Progenitor cell of endocrine pancreas (in vitro differentiated cells): ENCODE measurements at regions not wholly inside any gene's neighbourhood (a gene's known extent, or its start where the extent isn't known, plus 50 kb on each side); places are given as distances from the start of the nearest gene placed in this dataset.

Experiments used
- DNase-seq: peaks from one replicate; pipeline ENCODE4 v3.0.0; 2021; ENCODE audit warnings: low spot score; ENCODE audit not compliant: unreplicated experiment
- H3K27ac Mint-ChIP-seq: 2 replicates; pipeline ENCODE4 v1.8.0; 2021; ENCODE audit warnings: mild to moderate bottlenecking, moderate library complexity, mixed read lengths
- H3K27me3 Mint-ChIP-seq: 2 replicates; pipeline ENCODE4 v1.8.0; 2021; ENCODE audit warnings: mixed read lengths
- H3K36me3 Mint-ChIP-seq: 2 replicates; pipeline ENCODE4 v1.8.0; 2022; ENCODE audit warnings: mixed read lengths; ENCODE audit not compliant: insufficient read depth
- H3K4me1 Mint-ChIP-seq: 2 replicates; pipeline ENCODE4 v1.8.0; 2021; ENCODE audit warnings: low read depth, mixed read lengths
- H3K4me3 Mint-ChIP-seq: 2 replicates; pipeline ENCODE4 v1.8.0; 2021; ENCODE audit warnings: low read depth, mild to moderate bottlenecking, moderate library complexity, mixed read lengths
- H3K9me3 Mint-ChIP-seq: 2 replicates; pipeline ENCODE4 v1.8.0; 2021; ENCODE audit warnings: low read depth, mixed read lengths
- CTCF ChIP-seq: fragments of 200-600 bp; sonication (generic); IDR thresholded peaks from one replicate; pipeline ENCODE4 v1.5.0; 2021; ENCODE audit warnings: antibody characterized with exemption, mild to moderate bottlenecking; ENCODE audit not compliant: unreplicated experiment

- H3K9me3 Mint-ChIP-seq, result peaks cover 16% of the 10 kb centered on the region
- H3K4me1 Mint-ChIP-seq, result no peaks in the 10 kb centered on the region
- no peak overlapping the region for H3K27ac Mint-ChIP-seq
- H3K27me3 Mint-ChIP-seq, result no peaks in the 10 kb centered on the region
- H3K36me3 Mint-ChIP-seq, result peaks cover 2% of the 10 kb centered on the region
- H3K4me3 Mint-ChIP-seq, result no peak overlapping the region
- no peak for TF ChIP-seq CTCF
- no peak for DNase-seq
Measured at GRCh38 chr1:118364882-118365281, 179.9 kb upstream of the SPAG17 start.

- Mint-ChIP-seq H3K27me3 (no peaks in the 10 kb centered on the region), H3K4me3 (no peak overlapping the region), H3K4me1 (no peaks in the 10 kb centered on the region), H3K36me3 (peaks cover 2% of the 10 kb centered on the region), H3K9me3 (peaks cover 16% of the 10 kb centered on the region), H3K27ac (no peak overlapping the region)
- no peak for DNase-seq
- no peak for TF ChIP-seq CTCF
Measured at GRCh38 chr1:118363396-118363795, 178.4 kb upstream of the SPAG17 start.

GRCh38 chr1:118360817-118361216, 175.8 kb upstream of the SPAG17 start:
- Mint-ChIP-seq H3K27ac (no peak overlapping the region), H3K4me1 (no peaks in the 10 kb centered on the region), H3K9me3 (peaks cover 17% of the 10 kb centered on the region), H3K36me3 (peaks cover 2% of the 10 kb centered on the region), H3K4me3 (no peak overlapping the region), H3K27me3 (no peaks in the 10 kb centered on the region)
- no peak for DNase-seq
- TF ChIP-seq CTCF, result no peak

- TF ChIP-seq CTCF, result no peak
- Mint-ChIP-seq H3K27me3 (no peaks in the 10 kb centered on the region), H3K4me1 (no peaks in the 10 kb centered on the region), H3K4me3 (no peak overlapping the region), H3K36me3 (no peaks in the 10 kb centered on the region), H3K27ac (no peak overlapping the region), H3K9me3 (peaks cover 9% of the 10 kb centered on the region)
- DNase-seq, result no peak
Measured at GRCh38 chr1:118346936-118347335, 161.9 kb upstream of the SPAG17 start.

- Mint-ChIP-seq H3K4me3 (no peak overlapping the region), H3K27ac (no peak overlapping the region), H3K4me1 (peaks cover 3% of the 10 kb centered on the region), H3K36me3 (no peaks in the 10 kb centered on the region), H3K27me3 (peaks cover 11% of the 10 kb centered on the region), H3K9me3 (no peaks in the 10 kb centered on the region)
- TF ChIP-seq CTCF, result no peak
- no peak for DNase-seq
Measured at GRCh38 chr1:118340928-118341910, 156.2 kb upstream of the SPAG17 start.
